ENCODE measurements at regions not wholly inside any gene's neighbourhood (a gene's known extent, or its start where the extent isn't known, plus 50 kb on each side); places are given as distances from the start of the nearest gene placed in this dataset.

DNA sequence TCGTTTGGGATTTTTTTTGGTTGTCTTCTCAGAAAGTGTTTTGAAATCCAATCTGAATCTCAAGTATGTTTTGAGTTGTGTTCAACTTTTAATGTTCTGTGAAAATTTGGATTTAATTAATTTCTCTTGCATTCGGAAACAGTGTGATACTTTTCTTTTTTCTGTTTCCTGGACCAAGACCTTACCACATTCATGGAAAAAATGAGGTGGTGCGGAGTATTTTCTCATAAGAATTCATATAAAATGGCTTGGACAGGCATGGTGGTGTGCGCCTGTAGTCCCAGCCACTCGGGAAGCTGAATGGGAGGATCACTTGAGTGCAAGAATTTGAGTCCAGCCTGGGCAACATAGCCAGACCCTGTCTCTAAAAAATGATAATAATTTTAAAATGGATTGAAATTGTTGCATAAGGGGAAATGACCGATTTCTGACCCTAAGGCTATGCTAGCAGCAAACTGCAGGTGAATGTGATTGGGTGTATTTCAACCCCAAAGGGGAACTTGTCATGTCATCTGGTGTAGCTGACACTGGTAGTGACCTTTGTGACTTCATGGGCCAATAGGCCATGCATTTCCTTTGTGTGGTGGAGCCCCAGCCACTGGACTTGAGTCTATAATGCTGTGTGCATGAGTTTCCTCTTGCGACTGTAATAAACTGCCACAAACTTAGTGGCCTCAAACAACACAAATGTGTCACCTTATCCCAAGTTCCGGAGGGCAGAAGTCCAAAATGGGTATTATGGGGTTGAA lies 123.5 kb upstream of the RFLNA start:
- Histone ChIP-seq H3K9me3 (ENCODE audit: insufficient read depth in 2 of 2, low read depth in 1 of 2, low read length in 1 of 2) (peaks cover 0 to 2% of the 10 kb centered on the region in 2 experiments; a peak in 1 of 4 replicates), H2BK15ac (ENCODE audit: low read length) (no peak overlapping the region), H3K56ac (replicated peaks; ENCODE audit: insufficient read length, low read depth, low read length) (no peak overlapping the region), H3K79me1 (ENCODE audit: low read depth, low read length) (no peaks in the 10 kb centered on the region), H2BK20ac (ENCODE audit: low read length) (0 out of 2 replicates have a peak overlapping the region, but pooled peaks have one; percentile 56), H3K4me2 (ENCODE audit: insufficient read depth in 1 of 2, low read depth in 2 of 2, low read length in 2 of 2) (no peak overlapping the region), H2BK120ac (replicated peaks; ENCODE audit: low read depth, low read length) (no peak overlapping the region), H2BK5ac (ENCODE audit: low read depth, low read length) (no peak overlapping the region; the same call in 1 of the 2 replicates), H4K5ac (ENCODE audit: insufficient read length, low read depth, low read length) (no peak overlapping the region), H3K9ac (replicated peaks in 1 of 4; ENCODE audit: extremely low read depth in 1 of 4, low read depth in 3 of 4, low read length in 3 of 4) (no peak overlapping the region), H3K4me1 (replicated peaks in 1 of 4; ENCODE audit: control insufficient read depth in 3 of 4, insufficient read depth in 4 of 4, low read length in 3 of 4) (no peaks in the 10 kb centered on the region; a peak in 2 of 7 replicates), H3K27ac (ENCODE audit: low read depth, low read length) (no peak overlapping the region), H3K23me2 (ENCODE audit: low read depth, low read length) (no peaks in the 10 kb centered on the region), H3K14ac (ENCODE audit: insufficient read length) (no peak overlapping the region), H3K27me3 (replicated peaks in 1 of 4; ENCODE audit: control insufficient read depth in 3 of 4, extremely low read depth in 1 of 4, insufficient read depth in 3 of 4, low read length in 3 of 4) (no peaks in the 10 kb centered on the region), H4K20me1 (replicated peaks in 1 of 2; ENCODE audit: control insufficient read depth in 1 of 2, insufficient read depth in 2 of 2, low read length in 2 of 2) (no peaks in the 10 kb centered on the region), H2BK12ac (ENCODE audit: low read depth, low read length) (peak overlapping the region; percentile 39; the same call in 1 of the 2 replicates), H4K91ac (replicated peaks; ENCODE audit: insufficient read length, low read length) (no peak overlapping the region), H3K4me3 (ENCODE audit: extremely low read depth in 1 of 4, insufficient read depth in 2 of 4, low read depth in 3 of 4, low read length in 4 of 4) (no peak overlapping the region), H2AK5ac (ENCODE audit: low read depth, low read length) (no peak overlapping the region), H2AFZ (ENCODE audit: low read length) (no peak overlapping the region), H3K36me3 (ENCODE audit: control insufficient read depth in 2 of 4, insufficient read depth in 4 of 4, low read length in 3 of 4) (no peaks in the 10 kb centered on the region), H3K23ac (ENCODE audit: insufficient read length) (no peak overlapping the region), H3K4ac (replicated peaks; ENCODE audit: insufficient read length, low read depth, low read length) (no peak overlapping the region), H4K8ac (ENCODE audit: extremely low read depth, insufficient read depth, low read length) (no peak overlapping the region), H3K79me2 (ENCODE audit: control insufficient read depth in 1 of 2, insufficient read depth in 2 of 2, low read length in 2 of 2) (no peaks in the 10 kb centered on the region), H3K18ac (ENCODE audit: extremely low read depth, low read length) (no peak overlapping the region)
- DNase-seq (ENCODE audit: low read depth in 1 of 2, low spot score in 2 of 2): no peak
- ChIA-PET POLR2A (ENCODE audit: partially characterized antibody) (no interaction called here), CTCF (ENCODE audit: partially characterized antibody) (interaction anchor here (0.6 to 1.1 kb wide), 2 partner anchors 12 to 18 kb away, joined by 3 read pairs; no protein-coding TSS in a partner anchor)
- TF ChIP-seq TCF12 (IDR thresholded peaks at IDR 0.05; ENCODE audit: low read depth, low read length) (no peak), RNF2 (IDR thresholded peaks at IDR 0.05; ENCODE audit: borderline replicate concordance, low read depth, low read length, missing control alignments, poor library complexity, severe bottlenecking) (no peak), POLR2A (IDR thresholded peaks at IDR 0.05; ENCODE audit: control extremely low read depth in 1 of 2, low read depth in 2 of 2, low read length in 2 of 2) (no peak), RFX5 (IDR thresholded peaks at IDR 0.05; ENCODE audit: borderline replicate concordance, low read depth, low read length) (no peak), GABPA (IDR thresholded peaks at IDR 0.05; ENCODE audit: borderline replicate concordance, insufficient read depth, low read length) (no peak), RXRA (IDR thresholded peaks at IDR 0.05; ENCODE audit: insufficient read depth, low read depth, low read length) (no peak), SIX5 (IDR thresholded peaks at IDR 0.05; ENCODE audit: low read depth, low read length) (no peak), SP1 (IDR thresholded peaks at IDR 0.05; ENCODE audit: low read depth, low read length) (no peak), RAD21 (IDR thresholded peaks at IDR 0.05 in 1 of 2, conservative IDR thresholded peaks at IDR 0.05 in 1 of 2; ENCODE audit: low read depth in 2 of 2, low read length in 2 of 2) (no peak), RBBP5 (IDR thresholded peaks at IDR 0.05; ENCODE audit: borderline replicate concordance, low read depth, low read length) (no peak), ASH2L (IDR thresholded peaks at IDR 0.05; ENCODE audit: low read length) (no peak), SUZ12 (IDR thresholded peaks at IDR 0.05; ENCODE audit: low read length) (no peak)
- 94% methylated on average over 8 of the region's 8 CpGs; no CpG with 5 or more reads in 1 of the 2 experiments for WGBS, 2 experiments (ENCODE audit: extremely low coverage in 1 of 2, insufficient coverage in 1 of 2, insufficient read length in 1 of 2, insufficient replicate concordance in 2 of 2, low coverage in 1 of 2, low lambda C conversion rate in 2 of 2, missing lambda C conversion rate in 1 of 2)
- peak; percentile 24 for FAIRE-seq
